Endothelial cell of umbilical vein (primary cell): ENCODE measurements at regions not wholly inside any gene's neighbourhood (a gene's known extent, or its start where the extent isn't known, plus 50 kb on each side); places are given as distances from the start of the nearest gene placed in this dataset.
"Not testable (repeated sequence)": the region's sequence is repeated elsewhere in the genome, so short reads cannot be mapped to it uniquely, and the experiment has no call there.

ENCODE experiments used
- BruUV-seq: library from RNA; stranded (reverse); fragments of 400-500 nt; replicated peaks from 2 replicates; lab custom pipeline; 2021; lab: Mats Ljungman, UMichigan
- CTCF ChIA-PET: fragments of 300-600, 350-600 bp; sonication (Branson Sonifier 250); formaldehyde crosslinking; loops from one replicate; lab custom pipeline; 2021; ENCODE audit warnings: antibody characterized with exemption, inconsistent platforms; lab: Charles Lee
- POLR2A ChIA-PET: fragments of 300-600, 350-600 bp; sonication (Branson Sonifier 250); formaldehyde crosslinking; loops from one replicate; lab custom pipeline; 2021; ENCODE audit warnings: antibody characterized with exemption, inconsistent platforms; lab: Charles Lee
- DNase-seq: peaks from one replicate; pipeline ENCODE4 v3.0.0-alpha.2; 2011; ENCODE audit warnings: low read depth, low spot score
- FAIRE-seq: peaks from 2 replicates; lab custom pipeline; 2011; peaks lifted over from hg19 to GRCh38; lab: Jason Lieb, UNC
- H2AFZ ChIP-seq: 2 replicates; pipeline ENCODE4 v1.6.0; 2012; ENCODE audit warnings: low read depth, low read length, control low read depth, inconsistent platforms
- H3K27ac ChIP-seq: 2 replicates; pipeline ENCODE4 v1.5.1; 2011; ENCODE audit warnings: low read depth, mild to moderate bottlenecking, control low read depth, low read length, moderate library complexity; ENCODE audit not compliant: insufficient read depth
- H3K27me3 ChIP-seq, 2 experiments: 2 replicates each; pipeline versions ENCODE4 v1.6.0 to v1.6.1; 2011; ENCODE audit warnings: low read length in 2 of 2, mixed read lengths in 1 of 2; ENCODE audit not compliant: control insufficient read depth in 2 of 2, insufficient read depth in 2 of 2
- H3K36me3 ChIP-seq, 2 experiments: 2 replicates in 1 of 2; 3 replicates in 1 of 2; pipeline ENCODE4 v1.5.1; 2011; ENCODE audit warnings: low read length in 2 of 2, mild to moderate bottlenecking in 1 of 2, moderate library complexity in 1 of 2; ENCODE audit not compliant: control insufficient read depth in 2 of 2, insufficient read depth in 2 of 2; ENCODE audit errors: extremely low read depth in 1 of 2
- H3K4me1 ChIP-seq: 3 replicates; pipeline ENCODE4 v1.5.1; 2011; ENCODE audit warnings: mild to moderate bottlenecking, low read length; ENCODE audit not compliant: control insufficient read depth, insufficient read depth; ENCODE audit errors: extremely low read depth
- H3K4me2 ChIP-seq: 2 replicates; pipeline ENCODE4 v1.6.1; 2011; ENCODE audit warnings: low read length, control low read depth, mixed read lengths; ENCODE audit not compliant: insufficient read depth
- H3K4me3 ChIP-seq, 3 experiments: fragments of 200-600 bp in 1 of 3; sonication (generic), shearing (Covaris generic) in 1 of 3; replicated peaks in 1 of 3; 2 replicates each; pipeline ENCODE4 v1.5.1; 2011 to 2016; ENCODE audit warnings: control low read depth in 3 of 3, low read length in 3 of 3, mild to moderate bottlenecking in 2 of 3, inconsistent platforms in 1 of 3, low read depth in 1 of 3, moderate library complexity in 1 of 3; ENCODE audit not compliant: insufficient read depth in 1 of 3
- H3K79me2 ChIP-seq: 2 replicates; pipeline ENCODE4 v1.6.0; 2012; ENCODE audit warnings: low read length, inconsistent platforms; ENCODE audit not compliant: control insufficient read depth, insufficient read depth
- H3K9ac ChIP-seq: replicated peaks from 2 replicates; pipeline ENCODE3; 2011; ENCODE audit warnings: low read length, control low read depth; ENCODE audit not compliant: insufficient read depth; ENCODE audit errors: extremely low read depth
- H3K9me1 ChIP-seq: replicated peaks from 3 replicates; pipeline ENCODE4 v1.6.0; 2011; ENCODE audit warnings: mild to moderate bottlenecking, low read length; ENCODE audit not compliant: control insufficient read depth, insufficient read depth; ENCODE audit errors: extremely low read depth
- H3K9me3 ChIP-seq: replicated peaks from 2 replicates; pipeline ENCODE4 v1.5.1; 2012; ENCODE audit warnings: low read length, inconsistent platforms; ENCODE audit not compliant: control insufficient read depth, insufficient read depth
- H4K20me1 ChIP-seq: replicated peaks from 2 replicates; pipeline ENCODE3; 2011; ENCODE audit warnings: mild to moderate bottlenecking, low read length; ENCODE audit not compliant: control insufficient read depth, insufficient read depth; ENCODE audit errors: extremely low read depth
- CTCF ChIP-seq, 2 donors: IDR thresholded peaks; 1 replicate in 1 of 2; 2 replicates in 1 of 2; pipeline ENCODE4 v1.5.1; 2011; ENCODE audit warnings: low read length in 2 of 2, mild to moderate bottlenecking in 2 of 2, moderate library complexity in 2 of 2, control low read depth in 1 of 2, inconsistent platforms in 1 of 2, low read depth in 1 of 2; ENCODE audit not compliant: insufficient read depth in 1 of 2; ENCODE audit errors: extremely low read depth in 1 of 2
- EZH2 ChIP-seq: IDR thresholded peaks from 2 replicates; pipeline ENCODE4 v1.6.1; 2012; ENCODE audit warnings: borderline replicate concordance, low read depth, mild to moderate bottlenecking, moderate library complexity, low read length, inconsistent platforms; ENCODE audit not compliant: severe bottlenecking
- FOS ChIP-seq: IDR thresholded peaks from 2 replicates; pipeline ENCODE4 v1.6.1; 2011; ENCODE audit warnings: mild to moderate bottlenecking, low read length, moderate library complexity, borderline replicate concordance; ENCODE audit not compliant: insufficient read depth
- GATA2 ChIP-seq: IDR thresholded peaks from 2 replicates; pipeline ENCODE4 v1.7.0; 2011; ENCODE audit warnings: low read depth, mild to moderate bottlenecking, moderate library complexity, mixed read lengths, low read length; ENCODE audit not compliant: insufficient read length, insufficient read depth
- JUN ChIP-seq: IDR thresholded peaks from 2 replicates; pipeline ENCODE4 v1.6.1; 2011; ENCODE audit warnings: borderline replicate concordance, low read depth; ENCODE audit not compliant: insufficient read length, insufficient read depth
- MAX ChIP-seq: IDR thresholded peaks from 2 replicates; pipeline ENCODE4 v1.6.1; 2011; ENCODE audit not compliant: insufficient read depth, insufficient read length
- POLR2A ChIP-seq: IDR thresholded peaks from 2 replicates; pipeline ENCODE4 v1.6.1; 2012; ENCODE audit warnings: low read depth, mild to moderate bottlenecking, control low read depth, low read length
- POLR2AphosphoS5 ChIP-seq: IDR thresholded peaks from 2 replicates; pipeline ENCODE4 v1.6.1; 2012; ENCODE audit warnings: low read depth, mild to moderate bottlenecking, control low read depth, low read length, moderate library complexity; ENCODE audit not compliant: insufficient read depth
- dilution Hi-C: fragments of 300-500 bp; cut with MboI; formaldehyde crosslinking; loops from one replicate; pipeline ENCODE4 v1.15.0; 2019; ENCODE audit warnings: low sequenced_read_pairs; ENCODE audit not compliant: extremely low pct_ligation_motif_present
- intact Hi-C: fragments of 100-400 bp; cut with micrococcal nuclease; formaldehyde crosslinking; loops from one replicate; pipeline ENCODE4 v1.10.0; 2022

GRCh38 chr13:50294425-50294824, 279.2 kb downstream of the KCNRG start:
- CTCF ChIA-PET, H3K27ac ChIP-seq, DNase-seq, intact Hi-C loops, H3K9ac ChIP-seq, H3K4me1 ChIP-seq, H3K9me3 ChIP-seq, BruUV-seq, H3K27me3 ChIP-seq, dilution Hi-C loops, H2AFZ ChIP-seq, H3K4me3 ChIP-seq, FAIRE-seq, H4K20me1 ChIP-seq, POLR2A ChIA-PET, H3K9me1 ChIP-seq, H3K36me3 ChIP-seq, H3K4me2 ChIP-seq, H3K79me2 ChIP-seq: not testable (repeated sequence)

GRCh38 chr13:50299546-50300249, 284.5 kb downstream of the KCNRG start:
- CTCF ChIA-PET = no interaction called here
- Histone ChIP-seq H3K4me2 (no peak overlapping the region), H3K79me2 (no peaks in the 10 kb centered on the region), H3K27me3 (peaks cover 0 to 2% of the 10 kb centered on the region in 2 experiments), H3K9me1 (no peaks in the 10 kb centered on the region), H3K9ac (no peak overlapping the region), H2AFZ (no peak overlapping the region), H3K4me3 (no peak overlapping the region), H4K20me1 (no peaks in the 10 kb centered on the region), H3K36me3 (no peaks in the 10 kb centered on the region), H3K4me1 (no peaks in the 10 kb centered on the region), H3K9me3 (no peaks in the 10 kb centered on the region), H3K27ac (no peak overlapping the region)
- BruUV-seq = no TSS peak
- intact Hi-C loops (no loop called here), dilution Hi-C loops (no loop called here)
- TF ChIP-seq MAX (no peak), FOS (no peak), POLR2AphosphoS5 (no peak), EZH2 (no peak), JUN (no peak), POLR2A (no peak), CTCF (IDR thresholded peaks at IDR 0.05; ENCODE audit: extremely low read depth in 1 of 2, insufficient read depth in 1 of 2, low read depth in 1 of 2, low read length in 2 of 2) (no peak), GATA2 (no peak)
- DNase-seq = no peak
- FAIRE-seq = no peak
- POLR2A ChIA-PET = no interaction called here
